ENCODE measurements at regions not wholly inside any gene's neighbourhood (a gene's known extent, or its start where the extent isn't known, plus 50 kb on each side); places are given as distances from the start of the nearest gene placed in this dataset.

GRCh38 chr9:106177216-106177615 lies 482.9 kb downstream of the TMEM38B start:
- TF ChIP-seq CTCF (IDR thresholded peaks at IDR 0.05) (no peak), ZFX (IDR thresholded peaks at IDR 0.05; ENCODE audit: borderline replicate concordance) (no peak)

Data from 22Rv1 (cell line).